ENCODE measurements at regions not wholly inside any gene's neighbourhood (a gene's known extent, or its start where the extent isn't known, plus 50 kb on each side); places are given as distances from the start of the nearest gene placed in this dataset.

DNA sequence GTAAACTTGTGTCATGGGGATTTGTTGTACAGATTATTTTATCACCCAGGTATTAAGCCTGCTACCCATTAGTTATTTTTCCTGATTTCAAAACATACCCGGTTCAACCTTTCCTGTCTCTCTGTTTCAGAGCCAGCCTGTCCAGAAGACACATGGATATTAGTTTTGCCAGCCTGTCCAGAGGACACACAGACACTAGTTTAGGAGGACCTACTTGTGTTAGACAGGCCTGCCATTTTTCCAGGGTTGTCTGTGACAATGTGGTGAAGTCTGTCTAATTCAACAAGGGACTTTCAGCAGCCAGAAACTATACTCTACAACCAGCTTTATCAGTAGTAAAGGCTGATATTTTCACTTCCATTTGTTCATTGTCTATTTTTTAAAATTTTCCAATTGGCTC lies 56.1 kb upstream of the DCC start (continued):
- TF ChIP-seq, protein P1, sequence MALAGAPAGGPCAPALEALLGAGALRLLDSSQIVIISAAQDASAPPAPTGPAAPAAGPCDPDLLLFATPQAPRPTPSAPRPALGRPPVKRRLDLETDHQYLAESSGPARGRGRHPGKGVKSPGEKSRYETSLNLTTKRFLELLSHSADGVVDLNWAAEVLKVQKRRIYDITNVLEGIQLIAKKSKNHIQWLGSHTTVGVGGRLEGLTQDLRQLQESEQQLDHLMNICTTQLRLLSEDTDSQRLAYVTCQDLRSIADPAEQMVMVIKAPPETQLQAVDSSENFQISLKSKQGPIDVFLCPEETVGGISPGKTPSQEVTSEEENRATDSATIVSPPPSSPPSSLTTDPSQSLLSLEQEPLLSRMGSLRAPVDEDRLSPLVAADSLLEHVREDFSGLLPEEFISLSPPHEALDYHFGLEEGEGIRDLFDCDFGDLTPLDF (CRISPR knock-in tag; IDR thresholded peaks at IDR 0.05), result no peak

DNA sequence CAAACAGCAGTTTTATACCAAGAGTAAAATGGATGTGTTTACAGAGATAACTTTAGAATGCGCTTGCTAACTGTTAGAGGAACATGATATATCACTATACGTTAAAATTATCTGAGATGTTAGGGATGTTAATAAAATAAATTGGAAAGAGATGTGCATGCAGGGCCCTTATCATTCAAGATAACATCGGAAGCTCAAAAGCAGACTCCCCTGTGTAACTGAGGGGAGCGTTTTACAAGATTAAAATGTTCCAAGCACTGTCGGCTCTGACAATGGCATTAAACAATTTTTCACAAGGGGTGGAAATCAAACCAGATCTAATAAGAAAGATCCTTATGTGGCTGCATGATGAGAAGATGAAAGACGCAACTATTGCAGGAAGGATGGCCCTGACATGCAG lies 53.3 kb upstream of the DCC start:
- Mint-ChIP-seq H3K4me1 (peaks cover 43% of the 10 kb centered on the region), H3K36me3 (no peaks in the 10 kb centered on the region), H3K9me3 (peaks cover 3% of the 10 kb centered on the region; the same call in 1 of the 2 replicates), H3K27me3 (ENCODE audit: low read depth) (no peaks in the 10 kb centered on the region), H3K27ac (peak overlapping the region; percentile 42), H3K4me3 (no peak overlapping the region)
- ChIA-PET CTCF (interaction anchor here (1.0 kb wide), 1 partner anchor 666 kb away, joined by 4 read pairs; no protein-coding TSS in a partner anchor), POLR2A (no interaction called here)
- DNase-seq (ENCODE audit: low spot score), result no peak
- TF ChIP-seq MAX (CRISPR knock-in tag; IDR thresholded peaks at IDR 0.05) (no peak), FOXK1 (CRISPR knock-in tag; IDR thresholded peaks at IDR 0.05) (no peak)
- TF ChIP-seq, protein P2, sequence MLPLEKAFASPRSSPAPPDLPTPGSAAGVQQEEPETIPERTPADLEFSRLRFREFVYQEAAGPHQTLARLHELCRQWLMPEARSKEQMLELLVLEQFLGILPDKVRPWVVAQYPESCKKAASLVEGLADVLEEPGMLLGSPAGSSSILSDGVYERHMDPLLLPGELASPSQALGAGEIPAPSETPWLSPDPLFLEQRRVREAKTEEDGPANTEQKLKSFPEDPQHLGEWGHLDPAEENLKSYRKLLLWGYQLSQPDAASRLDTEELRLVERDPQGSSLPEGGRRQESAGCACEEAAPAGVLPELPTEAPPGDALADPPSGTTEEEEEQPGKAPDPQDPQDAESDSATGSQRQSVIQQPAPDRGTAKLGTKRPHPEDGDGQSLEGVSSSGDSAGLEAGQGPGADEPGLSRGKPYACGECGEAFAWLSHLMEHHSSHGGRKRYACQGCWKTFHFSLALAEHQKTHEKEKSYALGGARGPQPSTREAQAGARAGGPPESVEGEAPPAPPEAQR (CRISPR knock-in tag; IDR thresholded peaks at IDR 0.05), result no peak
- ATAC-seq, result no peak

DNA sequence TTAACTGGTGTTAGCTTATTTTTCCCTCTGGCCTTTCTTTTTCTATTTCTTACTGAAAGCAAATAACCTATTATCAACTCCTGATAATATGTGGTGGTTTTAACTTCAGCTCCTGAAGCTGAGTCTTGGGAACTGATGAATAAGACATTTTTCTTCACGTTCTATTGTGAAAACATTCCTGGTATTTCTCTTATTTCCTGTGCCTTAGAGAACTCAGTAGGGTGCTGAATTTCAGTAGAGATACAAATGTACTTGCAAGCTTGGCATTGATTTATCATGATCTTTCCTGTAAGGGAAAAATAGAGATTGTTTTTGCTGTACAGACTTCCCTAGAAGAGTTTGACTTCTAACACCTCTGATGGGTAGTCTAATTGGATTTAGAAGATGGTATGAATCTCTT lies 52.8 kb upstream of the DCC start:
- H3K27me3 Mint-ChIP-seq (ENCODE audit: low read depth), result no peaks in the 10 kb centered on the region
- peaks cover 43% of the 10 kb centered on the region for H3K4me1 Mint-ChIP-seq
- peaks cover 3% of the 10 kb centered on the region; the same call in 1 of the 2 replicates for H3K9me3 Mint-ChIP-seq
- ChIA-PET CTCF (interaction anchor here (1.0 kb wide), 1 partner anchor 666 kb away, joined by 4 read pairs; no protein-coding TSS in a partner anchor), POLR2A (no interaction called here)
- peak overlapping the region; percentile 87 for H3K27ac Mint-ChIP-seq
- TF ChIP-seq, protein P2 (CRISPR knock-in tag; IDR thresholded peaks at IDR 0.05), result no peak
- TF ChIP-seq, protein P3, sequence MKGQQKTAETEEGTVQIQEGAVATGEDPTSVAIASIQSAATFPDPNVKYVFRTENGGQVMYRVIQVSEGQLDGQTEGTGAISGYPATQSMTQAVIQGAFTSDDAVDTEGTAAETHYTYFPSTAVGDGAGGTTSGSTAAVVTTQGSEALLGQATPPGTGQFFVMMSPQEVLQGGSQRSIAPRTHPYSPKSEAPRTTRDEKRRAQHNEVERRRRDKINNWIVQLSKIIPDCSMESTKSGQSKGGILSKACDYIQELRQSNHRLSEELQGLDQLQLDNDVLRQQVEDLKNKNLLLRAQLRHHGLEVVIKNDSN (CRISPR knock-in tag; IDR thresholded peaks at IDR 0.05), result no peak
- TF ChIP-seq, protein P4, sequence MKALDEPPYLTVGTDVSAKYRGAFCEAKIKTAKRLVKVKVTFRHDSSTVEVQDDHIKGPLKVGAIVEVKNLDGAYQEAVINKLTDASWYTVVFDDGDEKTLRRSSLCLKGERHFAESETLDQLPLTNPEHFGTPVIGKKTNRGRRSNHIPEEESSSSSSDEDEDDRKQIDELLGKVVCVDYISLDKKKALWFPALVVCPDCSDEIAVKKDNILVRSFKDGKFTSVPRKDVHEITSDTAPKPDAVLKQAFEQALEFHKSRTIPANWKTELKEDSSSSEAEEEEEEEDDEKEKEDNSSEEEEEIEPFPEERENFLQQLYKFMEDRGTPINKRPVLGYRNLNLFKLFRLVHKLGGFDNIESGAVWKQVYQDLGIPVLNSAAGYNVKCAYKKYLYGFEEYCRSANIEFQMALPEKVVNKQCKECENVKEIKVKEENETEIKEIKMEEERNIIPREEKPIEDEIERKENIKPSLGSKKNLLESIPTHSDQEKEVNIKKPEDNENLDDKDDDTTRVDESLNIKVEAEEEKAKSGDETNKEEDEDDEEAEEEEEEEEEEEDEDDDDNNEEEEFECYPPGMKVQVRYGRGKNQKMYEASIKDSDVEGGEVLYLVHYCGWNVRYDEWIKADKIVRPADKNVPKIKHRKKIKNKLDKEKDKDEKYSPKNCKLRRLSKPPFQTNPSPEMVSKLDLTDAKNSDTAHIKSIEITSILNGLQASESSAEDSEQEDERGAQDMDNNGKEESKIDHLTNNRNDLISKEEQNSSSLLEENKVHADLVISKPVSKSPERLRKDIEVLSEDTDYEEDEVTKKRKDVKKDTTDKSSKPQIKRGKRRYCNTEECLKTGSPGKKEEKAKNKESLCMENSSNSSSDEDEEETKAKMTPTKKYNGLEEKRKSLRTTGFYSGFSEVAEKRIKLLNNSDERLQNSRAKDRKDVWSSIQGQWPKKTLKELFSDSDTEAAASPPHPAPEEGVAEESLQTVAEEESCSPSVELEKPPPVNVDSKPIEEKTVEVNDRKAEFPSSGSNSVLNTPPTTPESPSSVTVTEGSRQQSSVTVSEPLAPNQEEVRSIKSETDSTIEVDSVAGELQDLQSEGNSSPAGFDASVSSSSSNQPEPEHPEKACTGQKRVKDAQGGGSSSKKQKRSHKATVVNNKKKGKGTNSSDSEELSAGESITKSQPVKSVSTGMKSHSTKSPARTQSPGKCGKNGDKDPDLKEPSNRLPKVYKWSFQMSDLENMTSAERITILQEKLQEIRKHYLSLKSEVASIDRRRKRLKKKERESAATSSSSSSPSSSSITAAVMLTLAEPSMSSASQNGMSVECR (CRISPR knock-in tag; IDR thresholded peaks at IDR 0.05; ENCODE audit: borderline replicate concordance), result no peak
- no peak for TF ChIP-seq MAX (CRISPR knock-in tag; IDR thresholded peaks at IDR 0.05)
- TF ChIP-seq GTF2I (CRISPR knock-in tag; conservative IDR thresholded peaks at IDR 0.05), result no peak
- TF ChIP-seq FOXK1 (CRISPR knock-in tag; IDR thresholded peaks at IDR 0.05), result no peak
- no peak for TF ChIP-seq ETV6 (CRISPR knock-in tag; IDR thresholded peaks at IDR 0.05)
- no peak for TF ChIP-seq FOXP1 (CRISPR knock-in tag; IDR thresholded peaks at IDR 0.05; ENCODE audit: borderline replicate concordance)
- no peak for TF ChIP-seq CREM (CRISPR knock-in tag; IDR thresholded peaks at IDR 0.05)
- no peak for TF ChIP-seq ZNF138 (CRISPR knock-in tag; conservative IDR thresholded peaks at IDR 0.05)
- ATAC-seq, result no peak; the same call in 1 of the 2 replicates
- no peak overlapping the region for H3K4me3 Mint-ChIP-seq
- DNase-seq (ENCODE audit: low spot score), result no peak
- H3K36me3 Mint-ChIP-seq, result no peaks in the 10 kb centered on the region
